Activated CD4-positive, CD25-positive, alpha-beta regulatory T cell (primary cell): ENCODE measurements at regions not wholly inside any gene's neighbourhood (a gene's known extent, or its start where the extent isn't known, plus 50 kb on each side); places are given as distances from the start of the nearest gene placed in this dataset.

Experiments
- DNase-seq, 4 experiments: peaks; one replicate each; lab custom pipeline; 2025; lab: John Stamatoyannopoulos, UW

DNA sequence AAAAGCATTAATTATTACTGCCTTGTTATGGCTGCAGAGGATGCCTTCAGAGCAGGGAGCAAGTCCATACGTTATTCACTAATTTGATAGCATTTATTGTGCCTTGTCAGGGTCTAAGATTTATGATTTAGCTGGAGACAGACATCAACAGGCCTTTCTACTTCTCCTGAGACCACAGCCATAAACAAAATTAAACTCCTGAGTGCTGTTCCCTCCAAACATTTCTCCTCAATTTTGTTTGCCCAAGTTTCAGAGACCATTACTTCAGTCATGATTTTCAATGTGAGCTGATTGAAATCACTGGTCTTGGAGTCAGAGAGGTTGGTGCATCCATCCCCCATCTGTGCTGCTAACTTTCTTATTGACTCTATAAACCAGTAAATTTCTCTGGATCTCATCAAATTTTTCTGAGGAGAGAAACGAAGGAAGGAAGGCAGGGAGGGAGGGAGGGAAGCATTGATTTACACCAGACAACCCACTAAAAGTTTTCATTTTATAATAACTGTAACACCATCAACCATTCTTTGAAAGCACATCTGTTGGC is 423.6 kb upstream of the CDH11 start:
- DNase-seq = no peak

GRCh38 chr16:65543781-65544740 is 422.2 kb upstream of the CDH11 start:
- DNase-seq = no peak

GRCh38 chr16:65541646-65542045 is 419.8 kb upstream of the CDH11 start:
- no peak for DNase-seq

DNA sequence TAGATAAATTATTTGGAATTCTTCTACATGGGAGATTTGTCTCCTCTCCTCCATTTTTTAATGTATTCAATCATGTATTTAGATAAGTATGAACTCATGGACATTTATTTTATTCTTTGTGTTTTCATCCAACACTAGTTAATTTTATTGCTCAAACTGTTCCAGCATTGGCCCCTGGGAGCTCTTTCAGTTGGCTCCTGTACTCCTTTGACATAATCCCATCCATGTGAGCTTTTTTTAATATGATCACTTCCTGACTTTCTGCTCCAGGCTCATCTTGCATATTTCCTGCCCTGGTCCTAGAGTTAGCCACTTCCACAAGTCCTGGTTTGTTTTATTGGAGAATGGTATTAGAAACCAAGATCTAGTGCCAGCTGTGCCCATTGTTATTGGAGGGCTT is 419.0 kb upstream of the CDH11 start:
- no peak for DNase-seq

DNA sequence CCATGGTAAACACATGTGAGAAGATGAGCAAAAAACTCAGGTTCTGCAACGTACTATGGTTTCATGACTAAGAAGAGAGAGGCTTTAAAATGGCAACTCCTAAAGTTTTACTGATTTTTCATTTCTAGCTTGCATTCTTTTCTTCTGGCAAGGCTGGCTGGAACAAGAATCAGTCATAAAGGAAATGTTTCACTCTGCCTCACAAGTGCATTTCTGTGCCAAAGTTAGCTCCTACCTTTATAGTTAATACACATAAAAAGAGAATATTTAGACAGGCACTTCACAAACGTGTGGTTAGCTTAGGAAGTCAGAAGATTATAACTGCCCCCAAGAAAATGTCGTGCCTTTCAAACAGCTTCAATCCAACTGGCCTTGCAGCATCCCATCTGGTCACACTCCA is 417.1 kb upstream of the CDH11 start:
- DNase-seq = no peak

GRCh38 chr16:65537336-65537735 is 415.5 kb upstream of the CDH11 start:
- no peak for DNase-seq

- no peak for DNase-seq
Observed at GRCh38 chr16:65534121-65534528, 412.3 kb upstream of the CDH11 start.

GRCh38 chr16:65532846-65533245 is 411.0 kb upstream of the CDH11 start:
- DNase-seq = no peak

DNA sequence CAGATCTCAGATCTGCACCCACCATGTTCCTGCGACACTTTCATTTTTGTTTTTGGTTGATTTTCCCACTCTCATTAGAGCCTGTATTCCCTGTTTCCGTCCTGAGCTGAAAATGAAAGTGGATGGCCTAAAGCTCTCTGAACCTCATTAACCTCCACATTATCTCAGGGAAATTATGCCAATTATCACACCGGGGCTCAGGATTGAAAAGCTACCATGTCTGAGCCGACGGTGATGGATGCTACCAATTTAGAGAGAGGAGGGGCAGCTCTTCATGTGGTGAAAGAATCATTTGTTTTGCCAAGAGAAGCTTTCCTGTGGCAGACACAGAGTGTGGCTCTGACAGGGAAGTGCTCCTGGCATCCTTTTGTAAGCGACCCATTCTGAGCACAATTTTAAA is 410.4 kb upstream of the CDH11 start:
- no peak for DNase-seq

DNA sequence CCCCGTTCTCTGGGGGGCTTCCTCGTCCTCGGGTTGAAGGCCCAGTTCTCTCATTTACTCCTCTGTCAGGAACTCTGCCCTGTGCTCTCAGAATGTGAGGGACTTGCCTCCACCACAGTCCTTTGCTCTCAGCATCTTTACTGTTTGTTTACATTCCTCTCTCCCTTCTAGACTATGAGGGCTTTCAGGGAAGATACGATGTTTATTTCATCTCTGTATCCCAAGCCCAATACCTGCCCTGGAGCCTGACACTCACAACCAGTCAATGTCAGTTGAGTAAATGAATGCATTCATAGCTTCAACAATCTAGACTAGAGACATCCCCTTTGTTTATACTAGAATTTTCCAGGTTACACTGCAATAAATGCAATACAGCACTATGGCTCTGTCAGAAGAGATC is 409.6 kb upstream of the CDH11 start:
- no peak for DNase-seq

DNA sequence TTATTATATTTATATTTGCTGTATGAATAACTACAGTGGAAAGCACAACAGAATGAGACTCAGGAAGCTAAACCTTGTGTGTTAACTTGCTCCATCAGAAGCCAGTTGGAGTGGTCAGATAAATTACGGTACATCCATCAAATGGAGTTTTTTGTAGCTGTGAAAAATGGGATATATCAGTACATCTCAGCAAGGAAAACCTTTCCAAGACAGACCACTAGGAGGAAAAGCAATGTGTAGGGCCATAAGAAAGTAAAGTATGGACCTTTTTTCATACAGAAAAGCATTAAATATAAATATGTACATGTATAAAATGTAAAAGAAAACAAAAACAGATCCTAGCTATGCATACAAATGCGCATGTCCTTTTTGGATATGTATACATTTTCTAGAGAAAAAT is 403.8 kb upstream of the CDH11 start:
- no peak for DNase-seq

DNA sequence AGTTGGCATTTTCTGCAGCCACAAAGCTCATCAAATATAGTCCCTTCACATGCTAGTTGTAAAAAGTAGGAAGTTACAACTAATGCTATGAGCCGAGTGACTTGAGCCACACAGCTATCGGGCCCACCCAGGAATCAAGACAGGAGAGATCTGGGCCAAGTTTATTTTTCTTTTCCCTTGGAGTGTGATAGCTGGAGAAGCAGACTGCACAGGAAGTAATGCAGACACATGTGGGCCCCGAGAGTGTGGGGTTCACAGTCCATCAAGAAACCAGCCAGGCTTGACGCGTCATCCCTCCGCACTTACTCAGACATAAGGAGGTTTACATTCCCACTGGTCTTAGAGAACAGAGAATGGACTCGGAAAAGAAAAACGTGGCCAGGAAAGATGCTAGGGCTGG is 403.1 kb upstream of the CDH11 start:
- DNase-seq = no peak

DNA sequence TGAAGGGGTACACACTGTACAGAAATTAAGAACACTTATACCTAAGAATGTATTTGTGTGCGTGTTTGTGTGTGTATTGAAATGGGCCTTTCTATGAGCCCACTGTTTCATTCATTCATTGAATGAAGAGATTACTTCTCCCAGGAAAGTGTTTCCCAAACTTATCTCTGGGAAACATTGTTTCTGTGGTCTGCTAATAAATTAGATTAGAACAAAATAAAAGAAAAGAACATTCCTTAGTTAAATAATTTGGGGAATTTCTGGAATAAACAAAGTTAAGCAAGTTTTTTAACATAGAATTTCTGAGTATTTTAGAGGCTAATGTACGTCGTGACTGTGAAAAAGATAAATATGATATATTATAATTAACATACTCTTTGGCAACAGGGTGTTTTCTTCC is 402.4 kb upstream of the CDH11 start:
- DNase-seq = no peak

DNA sequence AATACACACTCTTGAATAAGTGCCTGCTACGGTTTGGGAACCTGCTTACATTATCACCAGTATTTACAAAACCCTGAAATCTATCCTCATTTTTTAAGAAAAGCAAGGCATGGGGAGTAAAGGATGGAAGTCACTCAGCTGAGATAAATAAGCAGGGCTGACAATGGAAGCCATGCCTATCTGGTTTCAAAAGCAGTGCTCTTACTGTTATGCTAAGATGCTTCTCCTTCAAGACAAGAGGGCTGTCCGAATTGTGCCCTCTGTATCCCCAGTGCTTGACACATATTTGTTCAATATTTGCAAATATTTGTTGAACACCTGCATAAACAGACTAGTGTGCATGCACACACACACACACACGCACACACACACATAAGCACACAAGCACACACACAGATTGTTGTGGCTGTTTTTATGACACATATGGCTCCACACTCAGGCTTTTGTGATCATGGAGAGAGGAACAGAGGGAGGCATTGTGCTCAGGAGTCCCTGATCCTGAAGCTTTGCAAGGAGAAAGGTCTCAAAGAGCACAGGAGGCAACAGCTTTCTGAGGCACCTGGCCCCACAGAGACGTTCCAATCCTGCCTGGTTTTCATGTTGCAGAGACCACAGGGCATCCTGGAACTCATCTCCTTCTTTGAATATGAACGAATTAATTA is 401.6 kb upstream of the CDH11 start:
- DNase-seq = no peak

DNA sequence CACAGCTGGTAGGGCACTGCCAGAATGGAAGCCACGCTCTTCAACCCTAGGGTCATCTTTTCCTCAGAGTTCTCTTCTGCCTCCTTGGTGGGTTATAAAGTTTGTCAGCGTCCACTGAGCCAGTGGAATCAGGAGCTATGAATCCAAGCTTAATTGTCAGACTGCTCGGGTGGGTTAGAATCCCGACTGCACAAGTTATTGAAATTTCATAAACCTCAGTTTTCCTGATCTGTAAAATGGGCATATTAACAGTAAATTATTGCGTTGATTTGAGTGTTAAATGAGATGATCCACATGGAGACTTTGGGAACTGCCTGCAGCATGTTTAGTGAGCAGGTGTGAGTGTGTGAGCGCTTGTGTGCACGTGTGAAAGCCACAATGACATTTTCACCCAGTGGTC is 400.5 kb upstream of the CDH11 start:
- no peak for DNase-seq

- no peak for DNase-seq
Observed at GRCh38 chr16:65521633-65522328, 399.9 kb upstream of the CDH11 start.

- DNase-seq = no peak
Observed at GRCh38 chr16:65519402-65519801, 397.5 kb upstream of the CDH11 start.

DNA sequence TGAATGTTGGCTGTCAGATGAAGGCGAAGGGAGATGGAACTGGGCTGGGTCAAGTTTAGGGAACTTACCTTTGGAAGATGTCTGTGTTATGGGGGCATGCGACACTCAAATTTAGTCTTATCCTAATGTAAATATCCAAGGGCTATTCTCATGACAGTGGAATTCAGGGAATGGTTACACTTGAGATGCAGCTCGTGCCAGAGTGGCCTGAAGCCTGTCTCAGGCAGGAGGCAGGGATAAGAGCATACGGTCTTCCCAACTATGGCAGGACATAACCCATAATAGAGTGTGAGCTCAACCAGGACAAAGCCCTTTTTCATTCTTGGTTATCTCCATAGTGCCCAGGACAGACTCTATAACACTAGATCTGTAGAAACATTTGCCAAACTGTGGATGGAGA is 393.3 kb upstream of the CDH11 start:
- DNase-seq = no peak

GRCh38 chr16:65510850-65511249 is 389.0 kb upstream of the CDH11 start:
- no peak for DNase-seq

DNA sequence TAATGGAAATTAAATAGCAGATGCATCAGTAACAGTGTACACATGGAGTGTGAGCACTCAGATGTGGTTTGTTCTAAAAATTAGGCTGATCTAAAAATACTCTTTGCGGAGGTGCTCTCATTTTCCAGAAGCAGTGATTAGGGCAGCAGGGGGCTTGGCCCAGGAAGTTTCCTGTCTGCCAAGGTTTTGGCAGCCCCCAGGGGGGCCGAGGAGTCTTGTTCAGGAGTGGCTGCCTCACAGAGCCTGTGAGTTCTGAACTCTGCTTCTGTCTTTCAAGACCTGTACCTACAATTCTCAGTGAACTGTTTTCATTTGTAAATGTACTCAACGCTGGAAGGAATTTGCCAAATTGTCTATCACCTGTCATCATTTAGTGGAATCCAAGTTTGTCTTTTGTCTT is 388.4 kb upstream of the CDH11 start:
- DNase-seq = no peak

DNA sequence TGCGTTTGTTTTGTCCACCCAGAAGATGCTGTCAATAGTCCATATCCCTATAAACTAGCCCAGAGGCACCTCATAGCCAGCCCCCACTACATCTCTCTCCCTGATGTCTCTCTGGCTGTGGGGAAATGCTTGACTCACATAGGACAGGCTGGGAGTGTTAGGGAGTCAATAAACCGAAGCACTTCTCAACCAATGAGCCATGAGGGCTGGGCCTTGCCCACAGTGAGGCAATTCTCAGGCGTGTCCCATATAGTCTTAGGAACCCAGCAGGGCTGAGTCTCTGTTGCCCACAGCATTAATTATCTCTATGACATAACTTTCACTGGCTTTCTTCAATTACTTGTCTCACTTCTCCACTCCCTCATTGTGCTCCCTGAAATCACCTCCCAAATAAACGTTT is 387.3 kb upstream of the CDH11 start:
- DNase-seq = no peak

DNA sequence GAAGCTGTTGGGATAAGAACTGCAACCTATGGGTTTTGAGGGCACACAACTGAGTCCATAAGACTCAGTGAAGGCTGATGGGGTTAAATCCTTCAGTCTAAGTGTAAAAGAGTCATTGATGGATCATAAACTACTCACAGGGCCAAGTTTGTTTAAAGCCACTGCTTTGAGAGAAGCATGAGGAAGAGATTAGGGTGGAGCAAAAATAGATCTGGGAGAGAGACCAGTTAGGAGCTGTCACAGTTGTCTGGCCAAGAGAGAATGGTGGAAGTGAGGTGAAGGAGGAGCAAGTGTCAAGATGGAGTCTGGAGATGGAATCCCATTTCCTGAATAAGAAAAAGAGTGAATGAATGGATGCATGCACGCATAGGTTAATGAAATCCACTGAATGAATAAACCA is 379.1 kb upstream of the CDH11 start:
- no peak for DNase-seq

- DNase-seq = no peak
Observed at GRCh38 chr16:65500007-65500406, 378.1 kb upstream of the CDH11 start.
